ENCODE measurements at regions not wholly inside any gene's neighbourhood (a gene's known extent, or its start where the extent isn't known, plus 50 kb on each side); places are given as distances from the start of the nearest gene placed in this dataset.

GRCh38 chr2:198664321-198664720 lies 793.4 kb downstream of the SATB2 start:
- Histone ChIP-seq H3K27ac (no peak overlapping the region), H3K9me3 (no peaks in the 10 kb centered on the region), H3K36me3 (no peaks in the 10 kb centered on the region), H3K4me3 (no peak overlapping the region), H3K27me3 (replicated peaks; ENCODE audit: insufficient read depth) (no peaks in the 10 kb centered on the region), H3K4me1 (ENCODE audit: control insufficient read depth in 1 of 2, low read depth in 2 of 2) (peaks cover 3 to 6% of the 10 kb centered on the region in 2 donors)
- no peak for TF ChIP-seq CTCF (IDR thresholded peaks at IDR 0.05)
- ATAC-seq (ENCODE audit: insufficient number of reproducible peaks, low FRiP score, low read depth) (no peak), DNase-seq (ENCODE audit: low spot score) (no peak)

GRCh38 chr2:198662905-198663304 lies 794.8 kb downstream of the SATB2 start:
- Histone ChIP-seq H3K27ac (no peak overlapping the region), H3K9me3 (no peaks in the 10 kb centered on the region), H3K4me1 (ENCODE audit: control insufficient read depth in 1 of 2, low read depth in 2 of 2) (no peaks in the 10 kb centered on the region), H3K4me3 (no peak overlapping the region), H3K36me3 (no peaks in the 10 kb centered on the region), H3K27me3 (replicated peaks; ENCODE audit: insufficient read depth) (no peaks in the 10 kb centered on the region)
- ATAC-seq (ENCODE audit: insufficient number of reproducible peaks, low FRiP score, low read depth) (no peak), DNase-seq (ENCODE audit: low spot score) (no peak)
- no peak for TF ChIP-seq CTCF (IDR thresholded peaks at IDR 0.05)

- ATAC-seq (ENCODE audit: insufficient number of reproducible peaks, low FRiP score, low read depth): no peak
- no peaks in the 10 kb centered on the region for H3K9me3 ChIP-seq
- no peak overlapping the region for H3K4me3 ChIP-seq
- H3K36me3 ChIP-seq: no peaks in the 10 kb centered on the region
- H3K27ac ChIP-seq: no peak overlapping the region
- DNase-seq (ENCODE audit: low spot score): no peak
- no peaks in the 10 kb centered on the region for H3K4me1 ChIP-seq (ENCODE audit: control insufficient read depth in 1 of 2, low read depth in 2 of 2)
- no peaks in the 10 kb centered on the region for H3K27me3 ChIP-seq (replicated peaks; ENCODE audit: insufficient read depth)
- TF ChIP-seq CTCF (IDR thresholded peaks at IDR 0.05): no peak
Observed at GRCh38 chr2:198660501-198660900, 797.2 kb downstream of the SATB2 start.

- no peak for DNase-seq (ENCODE audit: low spot score)
- Histone ChIP-seq H3K9me3 (no peaks in the 10 kb centered on the region), H3K4me1 (ENCODE audit: control insufficient read depth in 1 of 2, low read depth in 2 of 2) (no peaks in the 10 kb centered on the region), H3K4me3 (no peak overlapping the region), H3K36me3 (no peaks in the 10 kb centered on the region), H3K27me3 (replicated peaks; ENCODE audit: insufficient read depth) (no peaks in the 10 kb centered on the region), H3K27ac (no peak overlapping the region)
- no peak for TF ChIP-seq CTCF (IDR thresholded peaks at IDR 0.05)
- ATAC-seq (ENCODE audit: insufficient number of reproducible peaks, low FRiP score, low read depth): no peak
Observed at GRCh38 chr2:198659096-198659870, 798.5 kb downstream of the SATB2 start.

GRCh38 chr2:198657512-198658121 lies 800.1 kb downstream of the SATB2 start:
- H3K4me3 ChIP-seq: no peak overlapping the region

More at GRCh38 chr2:198657512-198658121, 800.1 kb downstream of the SATB2 start:
- Histone ChIP-seq H3K27me3 (replicated peaks; ENCODE audit: insufficient read depth) (no peaks in the 10 kb centered on the region), H3K4me1 (ENCODE audit: control insufficient read depth in 1 of 2, low read depth in 2 of 2) (no peaks in the 10 kb centered on the region), H3K27ac (no peak overlapping the region), H3K9me3 (no peaks in the 10 kb centered on the region), H3K36me3 (no peaks in the 10 kb centered on the region)
- DNase-seq (ENCODE audit: low spot score): no peak
- TF ChIP-seq CTCF (IDR thresholded peaks at IDR 0.05): peak; percentile 42
- no peak for ATAC-seq (ENCODE audit: insufficient number of reproducible peaks, low FRiP score, low read depth)
